ENCODE measurements at regions not wholly inside any gene's neighbourhood (a gene's known extent, or its start where the extent isn't known, plus 50 kb on each side); places are given as distances from the start of the nearest gene placed in this dataset.

DNA sequence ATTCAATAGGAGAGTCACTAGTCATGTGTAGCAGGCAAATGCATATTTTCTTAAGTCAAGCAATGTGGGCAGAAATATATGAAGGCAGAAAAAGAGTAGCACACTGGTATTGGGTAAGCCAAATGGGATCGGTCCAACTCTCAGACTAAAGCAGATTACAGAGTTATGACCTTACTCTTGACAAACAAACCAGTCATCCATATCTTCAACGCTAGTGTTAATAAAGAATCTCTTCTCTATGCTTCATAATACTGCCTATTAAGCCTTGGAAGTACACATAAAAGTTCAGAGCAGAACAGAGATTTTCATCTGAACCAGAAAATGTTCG lies 320.2 kb upstream of the JARID2 start:
- TF ChIP-seq, protein P1, sequence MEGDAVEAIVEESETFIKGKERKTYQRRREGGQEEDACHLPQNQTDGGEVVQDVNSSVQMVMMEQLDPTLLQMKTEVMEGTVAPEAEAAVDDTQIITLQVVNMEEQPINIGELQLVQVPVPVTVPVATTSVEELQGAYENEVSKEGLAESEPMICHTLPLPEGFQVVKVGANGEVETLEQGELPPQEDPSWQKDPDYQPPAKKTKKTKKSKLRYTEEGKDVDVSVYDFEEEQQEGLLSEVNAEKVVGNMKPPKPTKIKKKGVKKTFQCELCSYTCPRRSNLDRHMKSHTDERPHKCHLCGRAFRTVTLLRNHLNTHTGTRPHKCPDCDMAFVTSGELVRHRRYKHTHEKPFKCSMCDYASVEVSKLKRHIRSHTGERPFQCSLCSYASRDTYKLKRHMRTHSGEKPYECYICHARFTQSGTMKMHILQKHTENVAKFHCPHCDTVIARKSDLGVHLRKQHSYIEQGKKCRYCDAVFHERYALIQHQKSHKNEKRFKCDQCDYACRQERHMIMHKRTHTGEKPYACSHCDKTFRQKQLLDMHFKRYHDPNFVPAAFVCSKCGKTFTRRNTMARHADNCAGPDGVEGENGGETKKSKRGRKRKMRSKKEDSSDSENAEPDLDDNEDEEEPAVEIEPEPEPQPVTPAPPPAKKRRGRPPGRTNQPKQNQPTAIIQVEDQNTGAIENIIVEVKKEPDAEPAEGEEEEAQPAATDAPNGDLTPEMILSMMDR (IDR thresholded peaks at IDR 0.05): no peak
- TF ChIP-seq EP300 (IDR thresholded peaks at IDR 0.05): no peak

Data from sigmoid colon (tissue), 4 donors.